ENCODE measurements at regions not wholly inside any gene's neighbourhood (a gene's known extent, or its start where the extent isn't known, plus 50 kb on each side); places are given as distances from the start of the nearest gene placed in this dataset.
"Not testable (repeated sequence)": the region's sequence is repeated elsewhere in the genome, so short reads cannot be mapped to it uniquely, and the experiment has no call there.

GRCh38 chr16:66028510-66029216 lies 337.8 kb upstream of the CDH5 start:
- no peak for DNase-seq (ENCODE audit: low read depth in 2 of 2)

DNA sequence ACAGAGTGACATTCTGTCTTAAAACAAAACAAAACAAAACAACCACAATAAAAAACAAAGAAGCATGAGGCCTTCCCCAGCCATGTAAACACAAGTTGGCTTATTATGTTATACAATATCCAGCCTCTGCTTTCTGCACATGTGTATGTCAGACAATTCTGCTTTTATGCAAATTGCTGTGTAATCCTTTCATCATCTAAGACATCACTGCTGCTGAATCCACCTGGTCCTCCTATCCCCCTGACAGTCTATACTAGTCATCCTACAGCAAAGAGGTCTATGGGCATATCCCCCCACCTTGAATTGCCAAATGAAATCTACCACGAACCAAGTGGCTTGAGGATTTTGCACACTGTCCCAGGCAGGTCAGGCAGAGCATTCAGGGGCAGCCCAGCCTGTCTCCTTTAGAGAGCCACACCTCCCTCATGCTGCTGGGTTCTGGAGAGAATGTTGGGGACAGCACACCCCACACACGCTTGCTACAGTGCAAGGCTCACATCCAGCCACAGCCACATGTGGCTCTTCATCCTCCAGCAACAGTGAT lies 339.6 kb upstream of the CDH5 start:
- no peak for DNase-seq (ENCODE audit: low read depth in 2 of 2)

DNA sequence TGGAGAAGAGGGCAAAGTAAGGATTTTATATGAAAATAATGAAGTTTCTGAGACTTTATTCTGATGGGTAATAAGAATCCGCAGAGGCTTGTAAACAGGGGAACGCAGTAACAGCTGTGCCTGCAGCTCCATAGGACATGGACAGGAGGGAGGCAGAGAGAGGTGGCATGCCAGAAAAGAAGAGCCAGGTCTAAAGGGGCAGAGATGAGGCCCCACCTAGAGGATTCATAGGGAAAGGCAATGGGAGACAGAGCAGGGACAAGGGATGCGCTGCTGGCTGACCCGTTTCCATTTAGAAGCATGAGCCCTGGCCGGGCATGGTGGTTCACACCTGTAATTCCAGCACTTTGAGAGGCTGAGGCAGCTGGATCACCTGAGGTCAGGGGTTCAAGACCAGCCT lies 340.3 kb upstream of the CDH5 start:
- DNase-seq (ENCODE audit: low read depth in 2 of 2), result no peak

- DNase-seq (ENCODE audit: low read depth in 2 of 2), result no peak
Observed at GRCh38 chr16:66025751-66026150, 340.7 kb upstream of the CDH5 start.

- not testable (repeated sequence) for DNase-seq (ENCODE audit: low read depth in 2 of 2)
Observed at GRCh38 chr16:66024567-66024966, 341.9 kb upstream of the CDH5 start.

DNA sequence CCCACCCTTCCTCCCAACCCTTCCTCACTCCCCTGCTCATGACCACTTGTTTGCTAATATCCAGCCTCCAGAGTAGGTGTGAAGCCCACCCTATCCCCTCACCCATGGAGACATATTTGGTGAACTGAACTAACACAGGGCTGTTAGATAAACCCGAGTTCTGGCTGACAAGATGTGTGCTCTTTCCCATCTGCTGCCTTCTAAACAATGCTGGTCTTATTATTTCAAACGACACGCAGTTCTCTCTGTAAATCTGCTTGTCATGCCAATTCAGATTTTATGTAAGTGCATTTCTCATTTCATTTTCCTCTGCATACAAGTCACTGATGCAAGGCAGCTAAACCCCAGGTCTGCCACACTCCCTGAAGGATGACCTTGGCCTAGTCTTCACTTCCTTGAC lies 343.0 kb upstream of the CDH5 start:
- DNase-seq (ENCODE audit: low read depth in 2 of 2), result no peak

- DNase-seq (ENCODE audit: low read depth in 2 of 2), result no peak
Observed at GRCh38 chr16:66020642-66021041, 345.8 kb upstream of the CDH5 start.

GRCh38 chr16:66020046-66020445 lies 346.4 kb upstream of the CDH5 start:
- DNase-seq (ENCODE audit: low read depth in 2 of 2), result no peak

DNA sequence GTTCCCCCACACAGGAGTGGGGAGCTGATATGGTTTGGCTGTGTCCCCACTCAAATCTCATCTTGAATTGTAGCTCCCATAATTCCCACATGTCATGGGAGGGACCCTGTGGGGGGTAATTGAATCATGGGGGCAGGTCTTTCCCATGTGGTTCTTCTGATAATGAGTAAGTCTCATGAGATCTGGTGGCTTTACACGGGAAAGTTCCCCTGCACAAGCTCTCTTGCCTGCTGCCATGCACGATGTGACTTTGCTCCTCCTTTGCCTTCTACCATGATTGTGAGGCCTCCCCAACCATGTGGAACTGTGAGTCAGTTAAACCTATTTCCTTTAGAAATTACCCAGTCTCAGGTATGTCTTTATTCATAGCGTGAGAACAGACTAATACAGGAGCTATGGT lies 347.0 kb upstream of the CDH5 start:
- not testable (repeated sequence) for DNase-seq (ENCODE audit: low read depth in 2 of 2)

DNA sequence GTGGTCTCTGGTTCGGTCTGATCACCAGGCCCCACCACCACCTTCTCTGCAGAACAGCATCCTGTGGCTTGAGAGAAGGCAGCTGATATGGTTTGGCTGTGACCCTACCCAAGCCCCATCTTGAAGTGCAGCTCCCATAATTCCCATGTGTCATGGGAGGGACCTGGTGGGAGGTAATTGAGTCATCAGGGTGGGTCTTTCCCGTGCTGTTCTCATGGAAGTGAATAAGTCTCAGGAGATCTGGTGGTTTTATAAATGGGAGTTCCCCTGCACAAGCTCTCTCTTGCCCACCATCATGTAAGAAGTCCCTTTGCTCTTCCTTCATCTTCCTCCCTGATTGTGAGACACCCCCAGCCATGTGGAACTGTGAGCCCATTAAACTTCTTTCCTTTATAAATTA lies 352.3 kb upstream of the CDH5 start:
- DNase-seq (ENCODE audit: low read depth in 2 of 2), result no peak

DNA sequence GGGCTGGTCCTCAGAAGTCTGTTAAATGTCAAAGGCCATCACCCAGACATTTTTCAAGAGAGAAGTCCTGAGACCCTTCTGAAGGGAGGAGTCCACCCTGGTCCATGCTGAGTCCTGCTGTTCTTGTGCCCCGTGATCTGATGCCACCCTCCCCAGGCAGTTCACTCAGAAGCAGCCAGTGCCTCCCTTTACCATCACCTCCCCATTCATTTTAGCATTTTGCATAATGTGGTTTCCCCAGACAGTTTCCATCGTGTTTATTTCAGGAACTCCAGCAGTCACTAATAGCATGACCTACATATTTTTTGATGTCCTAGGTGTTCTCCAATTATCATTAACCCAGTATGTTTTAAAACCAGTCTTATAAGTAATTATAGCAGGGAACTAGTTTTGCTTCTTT lies 353.0 kb upstream of the CDH5 start:
- no peak for DNase-seq (ENCODE audit: low read depth in 2 of 2)

- DNase-seq (ENCODE audit: low read depth in 2 of 2), result no peak
Observed at GRCh38 chr16:66008136-66008535, 358.4 kb upstream of the CDH5 start.

- no peak for DNase-seq (ENCODE audit: low read depth in 2 of 2)
Observed at GRCh38 chr16:66007717-66008116, 358.8 kb upstream of the CDH5 start.

DNA sequence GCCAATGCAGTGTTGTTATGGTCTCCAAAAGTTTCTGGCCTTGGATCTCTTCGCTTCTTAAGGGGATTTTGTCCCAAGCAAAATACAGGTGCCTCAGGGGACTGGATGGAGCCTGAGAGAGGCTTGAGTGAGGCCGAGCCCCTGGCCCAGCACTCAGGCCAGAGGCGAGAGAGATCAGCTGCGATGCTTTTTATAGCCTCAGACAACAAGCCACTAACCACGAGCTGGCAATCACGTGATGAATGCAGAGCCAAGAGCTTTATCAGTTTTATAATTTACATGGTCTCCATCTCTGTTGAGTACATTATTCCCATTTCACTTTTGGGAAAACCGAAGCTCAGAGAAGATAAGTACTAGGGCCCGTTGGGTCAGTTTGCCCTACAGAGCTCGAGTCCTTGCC lies 360.0 kb upstream of the CDH5 start:
- no peak for DNase-seq (ENCODE audit: low read depth in 2 of 2)

DNA sequence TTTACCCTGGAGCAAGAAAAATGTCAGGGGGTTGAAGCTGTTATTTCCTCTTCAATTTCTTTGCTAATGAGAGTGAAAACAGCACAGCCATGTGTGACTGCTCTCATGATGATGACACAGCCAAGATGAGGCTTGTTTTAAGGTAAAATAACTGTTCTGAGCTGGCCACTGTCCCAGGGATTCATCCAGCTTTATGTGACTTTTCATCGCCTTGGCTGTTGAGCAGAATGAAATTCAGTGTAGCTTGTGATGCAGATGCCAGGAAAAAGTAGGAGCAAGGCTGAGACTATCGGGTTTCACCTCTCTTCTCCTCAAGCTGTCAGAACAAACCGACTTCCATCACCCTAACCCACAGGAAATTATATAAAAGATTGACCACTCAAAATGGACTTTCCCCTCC lies 361.8 kb upstream of the CDH5 start:
- no peak for DNase-seq (ENCODE audit: low read depth in 2 of 2)

GRCh38 chr16:66003201-66003600 lies 363.3 kb upstream of the CDH5 start:
- no peak for DNase-seq (ENCODE audit: low read depth in 2 of 2)

DNA sequence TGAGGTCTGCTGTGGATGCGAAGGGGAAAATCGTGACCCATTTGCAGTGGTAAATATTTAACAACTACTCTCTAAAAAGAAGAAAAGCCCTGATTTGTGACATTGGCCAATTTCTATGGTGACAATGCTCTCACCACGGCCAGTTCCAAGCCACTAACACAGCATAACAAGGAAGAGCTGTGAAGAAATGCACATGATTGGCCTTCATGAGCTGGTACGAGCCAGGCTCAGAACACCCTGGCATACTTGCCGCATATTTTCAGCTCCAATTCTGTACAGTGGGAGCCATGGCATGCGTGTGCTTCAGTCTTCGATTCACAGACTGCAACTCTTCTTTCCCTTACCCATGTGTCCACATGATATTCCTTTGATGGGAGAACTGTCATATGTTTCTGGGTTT lies 363.9 kb upstream of the CDH5 start:
- no peak for DNase-seq (ENCODE audit: low read depth in 2 of 2)

- DNase-seq (ENCODE audit: low read depth in 2 of 2), result no peak
Observed at GRCh38 chr16:66001432-66001831, 365.1 kb upstream of the CDH5 start.

DNA sequence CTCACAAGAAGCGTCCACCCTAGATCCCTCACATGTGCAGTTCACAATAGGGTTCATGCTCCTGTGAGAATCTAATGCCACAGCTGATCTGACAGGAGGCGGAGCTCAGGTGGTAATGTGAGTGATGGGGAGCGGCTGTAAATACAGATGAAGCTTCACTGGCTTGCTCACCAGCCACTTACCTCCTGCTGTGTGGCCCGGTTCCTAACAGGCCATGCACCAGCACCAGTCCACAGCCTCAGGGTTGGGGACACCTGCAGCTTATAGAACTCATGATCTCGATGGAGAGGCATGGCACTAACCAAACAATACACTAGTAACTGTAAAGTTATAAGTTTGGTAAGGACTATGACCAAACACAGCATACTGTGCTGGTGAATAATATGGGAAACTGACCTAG lies 368.0 kb upstream of the CDH5 start:
- no peak for DNase-seq (ENCODE audit: low read depth in 2 of 2)

DNA sequence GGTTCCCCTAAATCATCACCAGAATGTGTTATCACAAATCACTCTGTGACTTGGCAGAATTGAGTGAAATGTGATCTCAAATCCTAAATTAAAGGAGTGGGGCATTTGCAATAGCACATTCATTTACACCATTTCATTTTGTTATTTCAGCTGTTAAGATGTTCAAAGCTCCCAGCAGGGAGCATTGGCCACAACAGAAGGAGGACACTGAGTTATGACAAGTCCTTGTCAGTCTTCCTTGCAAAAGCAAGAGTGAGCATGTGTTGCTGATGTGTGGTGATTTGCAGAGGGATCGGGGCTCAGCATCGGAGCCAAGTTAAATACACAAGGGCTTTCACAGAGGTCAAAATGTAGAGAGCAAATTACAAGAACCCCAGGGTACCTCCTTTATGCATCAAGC lies 372.2 kb upstream of the CDH5 start:
- no peak for DNase-seq (ENCODE audit: low read depth in 2 of 2)

DNA sequence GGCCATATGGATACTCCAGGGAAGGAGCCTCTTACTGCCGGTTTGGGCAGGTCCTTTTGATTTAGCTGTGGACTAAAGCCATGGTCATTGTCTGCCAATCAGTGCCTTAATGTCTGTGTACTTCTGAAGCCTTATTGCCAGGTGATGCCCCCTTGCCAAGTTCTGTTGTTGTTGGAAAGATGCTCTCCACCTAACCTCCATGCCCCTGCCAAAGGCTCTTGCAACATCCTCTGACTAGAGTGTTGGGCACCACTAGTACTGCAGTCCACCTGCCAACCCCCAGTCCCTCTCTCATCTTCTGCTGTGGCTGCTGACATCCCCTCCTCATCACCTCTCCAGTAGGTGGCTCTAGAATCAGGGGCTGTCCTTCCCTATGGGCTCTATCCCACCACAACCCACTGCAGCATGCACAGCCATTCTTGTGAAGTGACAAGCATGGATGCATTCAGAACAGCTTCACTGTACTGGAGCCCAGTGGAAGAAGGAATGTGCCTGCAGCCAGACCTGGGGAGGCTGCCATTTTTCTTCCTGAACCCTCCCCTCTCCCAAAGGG lies 375.3 kb upstream of the CDH5 start:
- DNase-seq (ENCODE audit: low read depth in 2 of 2), result no peak

GRCh38 chr16:65989861-65990604 lies 376.5 kb upstream of the CDH5 start:
- no peak for DNase-seq (ENCODE audit: low read depth in 2 of 2)
